ENCODE measurements at regions not wholly inside any gene's neighbourhood (a gene's known extent, or its start where the extent isn't known, plus 50 kb on each side); places are given as distances from the start of the nearest gene placed in this dataset.
A peak's percentile ranks its signal among the peaks of the same experiment; 100 is the strongest.
"Not testable (repeated sequence)": the region's sequence is repeated elsewhere in the genome, so short reads cannot be mapped to it uniquely, and the experiment has no call there.

- DNase-seq, result not testable (repeated sequence)
Measured at GRCh38 chr18:75987913-75988312, 507.1 kb downstream of the ZNF516 start.

GRCh38 chr18:75984853-75985252 is 510.2 kb downstream of the ZNF516 start:
- no peak for DNase-seq

- no peak for DNase-seq
Measured at GRCh38 chr18:75981102-75981501, 513.9 kb downstream of the ZNF516 start.

GRCh38 chr18:75977081-75977480 is 518.0 kb downstream of the ZNF516 start:
- DNase-seq, result peak; percentile 51

- DNase-seq, result no peak
Measured at GRCh38 chr18:75970212-75970611, 524.8 kb downstream of the ZNF516 start.

GRCh38 chr18:75966431-75966830 is 528.6 kb downstream of the ZNF516 start:
- DNase-seq, result no peak

GRCh38 chr18:75962036-75962572 is 532.9 kb downstream of the ZNF516 start:
- DNase-seq, result no peak

- DNase-seq, result not testable (repeated sequence)
Measured at GRCh38 chr18:75960356-75960755, 532.9 kb upstream of the SMIM21 start.

- no peak for DNase-seq
Measured at GRCh38 chr18:75959150-75959549, 531.6 kb upstream of the SMIM21 start.

GRCh38 chr18:75958683-75959082 is 531.2 kb upstream of the SMIM21 start:
- DNase-seq, result no peak

GRCh38 chr18:75945265-75945933 is 517.9 kb upstream of the SMIM21 start:
- no peak for DNase-seq

GRCh38 chr18:75937306-75937705 is 509.8 kb upstream of the SMIM21 start:
- no peak for DNase-seq

GRCh38 chr18:75936862-75937261 is 509.4 kb upstream of the SMIM21 start:
- no peak for DNase-seq

- DNase-seq, result no peak
Measured at GRCh38 chr18:75931079-75931478, 503.6 kb upstream of the SMIM21 start.

- no peak for DNase-seq
Measured at GRCh38 chr18:75928706-75929105, 501.2 kb upstream of the SMIM21 start.

- no peak for DNase-seq
Measured at GRCh38 chr18:75927791-75928190, 500.3 kb upstream of the SMIM21 start.

- no peak for DNase-seq
Measured at GRCh38 chr18:75926811-75927210, 499.3 kb upstream of the SMIM21 start.

GRCh38 chr18:75923169-75923568 is 495.7 kb upstream of the SMIM21 start:
- peak; percentile 72 for DNase-seq

- DNase-seq, result no peak
Measured at GRCh38 chr18:75916624-75916982, 489.1 kb upstream of the SMIM21 start.

GRCh38 chr18:75915941-75916623 is 488.6 kb upstream of the SMIM21 start:
- peak; percentile 5 for DNase-seq

GRCh38 chr18:75912829-75913228 is 485.3 kb upstream of the SMIM21 start:
- DNase-seq, result no peak

GRCh38 chr18:75904416-75904815 is 476.9 kb upstream of the SMIM21 start:
- no peak for DNase-seq

GRCh38 chr18:75898651-75899050 is 471.1 kb upstream of the SMIM21 start:
- DNase-seq, result no peak

- no peak for DNase-seq
Measured at GRCh38 chr18:75897386-75897785, 469.9 kb upstream of the SMIM21 start.
